A549 (cell line): ENCODE measurements at regions not wholly inside any gene's neighbourhood (a gene's known extent, or its start where the extent isn't known, plus 50 kb on each side); places are given as distances from the start of the nearest gene placed in this dataset.

ENCODE experiments used
- ATAC-seq, 2 experiments: fragments of 200-7000 bp in 1 of 2; fragments of >200 bp in 1 of 2; cut with Nextera tagmentation in 1 of 2; cut with Tn5 transposase in 1 of 2; 3 replicates each; pipeline versions ENCODE4 v1.8.0 to v1.9.1; 2018 to 2020; ENCODE audit warnings: mild to moderate bottlenecking in 1 of 2, moderate library complexity in 1 of 2
- CTCF ChIA-PET: fragments of 300-600 bp; sonication (Branson Sonifier 250); formaldehyde crosslinking; extraction: SDS; loops from one replicate; lab custom pipeline; 2021; ENCODE audit warnings: antibody characterized with exemption, inconsistent platforms; lab: Yijun Ruan, JAX
- POLR2A ChIA-PET: fragments of 350-600 bp; formaldehyde crosslinking; extraction: SDS; loops from one replicate; lab custom pipeline; 2021; ENCODE audit warnings: antibody characterized with exemption, inconsistent platforms; lab: Yijun Ruan, JAX
- DNase-seq, 2 experiments: peaks; one replicate each; pipeline versions ENCODE4 v3.0.0 to v3.0.0-alpha.2; 2011 to 2016; ENCODE audit warnings: low read depth in 1 of 2, low spot score in 1 of 2
- FAIRE-seq: peaks from 2 replicates; lab custom pipeline; 2011; peaks lifted over from hg19 to GRCh38; lab: Jason Lieb, UNC
- H3K27ac ChIP-seq, 2 experiments: fragments of >200 bp; sonication (Bioruptor Twin); formaldehyde crosslinking; 3 replicates each; pipeline ENCODE4 v1.5.1; 2016 to 2017
- H3K4me1 ChIP-seq: fragments of >200 bp; sonication (Bioruptor Twin); formaldehyde crosslinking; 3 replicates; pipeline ENCODE4 v1.6.1; 2016
- H3K4me2 ChIP-seq: fragments of >200 bp; sonication (Bioruptor Twin); formaldehyde crosslinking; 3 replicates; pipeline ENCODE4 v1.6.1; 2016
- H3K4me3 ChIP-seq: fragments of >200 bp; sonication (Bioruptor Twin); formaldehyde crosslinking; 3 replicates; pipeline ENCODE4 v1.5.1; 2016
- H3K9me3 ChIP-seq: fragments of >200 bp; sonication (Bioruptor Twin); formaldehyde crosslinking; 3 replicates; pipeline ENCODE4 v1.6.1; 2016
- CBX2 ChIP-seq: fragments of 200-600 bp; sonication (generic); IDR thresholded peaks from 2 replicates; pipeline ENCODE4 v1.6.1; 2016; ENCODE audit warnings: low read depth, mild to moderate bottlenecking, borderline replicate concordance
- CBX8 ChIP-seq: fragments of 200-600 bp; sonication (generic); IDR thresholded peaks from 2 replicates; pipeline ENCODE4 v1.6.1; 2016
- CHD2 ChIP-seq: fragments of 150-350 bp; IDR thresholded peaks from 2 replicates; pipeline ENCODE4 v1.6.1; 2014; ENCODE audit warnings: low read length; ENCODE audit not compliant: partially characterized antibody
- CHD4 ChIP-seq: fragments of 200-600 bp; sonication (generic); IDR thresholded peaks from 2 replicates; pipeline ENCODE4 v1.6.1; 2016; ENCODE audit warnings: antibody characterized with exemption, mild to moderate bottlenecking, borderline replicate concordance
- EHF ChIP-seq: fragments of 250-450 bp; sonication (Bioruptor Pico); IDR thresholded peaks from 2 replicates; pipeline ENCODE4 v1.5.0; 2020; ENCODE audit warnings: mild to moderate bottlenecking
- EHMT2 ChIP-seq: fragments of 200-600 bp; sonication (generic); IDR thresholded peaks from 2 replicates; pipeline ENCODE4 v1.6.1; 2016; ENCODE audit warnings: antibody characterized with exemption, low read depth, mild to moderate bottlenecking, moderate library complexity
- HDAC2 ChIP-seq: fragments of 200-600 bp; sonication (generic); IDR thresholded peaks from 2 replicates; pipeline ENCODE4 v1.6.1; 2016
- HMGXB4 ChIP-seq: fragments of 250-450 bp; sonication (Bioruptor Pico); IDR thresholded peaks from 2 replicates; pipeline ENCODE4 v1.5.0; 2021; ENCODE audit warnings: mild to moderate bottlenecking, moderate library complexity, borderline replicate concordance
- MAFK ChIP-seq: fragments of 450-650 bp; IDR thresholded peaks from 2 replicates; pipeline ENCODE4 v1.6.1; 2014; ENCODE audit not compliant: partially characterized antibody
- MAX ChIP-seq: IDR thresholded peaks from 2 replicates; pipeline ENCODE4 v1.6.1; 2012
- NFE2L2 ChIP-seq: fragments of 150-350 bp; conservative IDR thresholded peaks from 2 replicates; pipeline ENCODE4 v1.6.1; 2014; ENCODE audit warnings: low read length
- NPAS2 ChIP-seq: fragments of 250-450 bp; sonication (Bioruptor Pico); IDR thresholded peaks from 2 replicates; pipeline ENCODE4 v1.8.0; 2022; ENCODE audit warnings: mild to moderate bottlenecking, moderate library complexity, borderline replicate concordance
- PHF8 ChIP-seq: fragments of 200-600 bp; sonication (generic); IDR thresholded peaks from 2 replicates; pipeline ENCODE4 v1.6.1; 2016; ENCODE audit warnings: low read depth, mild to moderate bottlenecking, antibody characterized with exemption, moderate library complexity, borderline replicate concordance
- POLR2A ChIP-seq: IDR thresholded peaks from 2 replicates; pipeline ENCODE4 v1.6.1; 2012; ENCODE audit warnings: mild to moderate bottlenecking, low read length
- RARB ChIP-seq: fragments of 250-450 bp; sonication (Bioruptor Pico); IDR thresholded peaks from 2 replicates; pipeline ENCODE4 v1.8.0; 2021; ENCODE audit warnings: mild to moderate bottlenecking, moderate library complexity
- TFCP2L1 ChIP-seq: fragments of 250-450 bp; sonication (Bioruptor Pico); IDR thresholded peaks from 2 replicates; pipeline ENCODE4 v1.5.0; 2021; ENCODE audit warnings: mild to moderate bottlenecking
- TP53 ChIP-seq: fragments of 250-450 bp; sonication (Bioruptor Pico); IDR thresholded peaks from 2 replicates; pipeline ENCODE4 v1.5.0; 2021; ENCODE audit warnings: mild to moderate bottlenecking, moderate library complexity
- ZC3H11A ChIP-seq: fragments of 450-650 bp; IDR thresholded peaks from 2 replicates; pipeline ENCODE4 v1.6.1; 2014; ENCODE audit warnings: antibody characterized with exemption, mild to moderate bottlenecking
- WGBS: methylation state at CpG from one replicate; pipeline ENCODE4 v1.1.6; 2017; ENCODE audit errors: missing lambda C conversion rate; 5-methylcytosine and 5-hydroxymethylcytosine counted together
- TF ChIP-seq, protein P1 (sequence below): IDR thresholded peaks from 2 replicates; pipeline ENCODE4 v1.6.1; 2012

- ChIA-PET CTCF (no interaction called here), POLR2A (no interaction called here)
- H3K27ac ChIP-seq, result no peak overlapping the region
- H3K9me3 ChIP-seq, result no peaks in the 10 kb centered on the region
- no peak overlapping the region for H3K4me2 ChIP-seq
- DNase-seq (no peak), FAIRE-seq (no peak), ATAC-seq (no peak)
- 19% methylated on average over 1 of the region's 1 CpG for WGBS
- no peaks in the 10 kb centered on the region for H3K4me1 ChIP-seq
- TF ChIP-seq EHMT2 (no peak), CHD4 (no peak), MAFK (peak; percentile 26), EHF (CRISPR knock-in tag) (no peak)
- no peak overlapping the region for H3K4me3 ChIP-seq
These were observed 106.7 kb upstream of the ROBO2 start for GRCh38 chr3:76933245-76933644.

DNA sequence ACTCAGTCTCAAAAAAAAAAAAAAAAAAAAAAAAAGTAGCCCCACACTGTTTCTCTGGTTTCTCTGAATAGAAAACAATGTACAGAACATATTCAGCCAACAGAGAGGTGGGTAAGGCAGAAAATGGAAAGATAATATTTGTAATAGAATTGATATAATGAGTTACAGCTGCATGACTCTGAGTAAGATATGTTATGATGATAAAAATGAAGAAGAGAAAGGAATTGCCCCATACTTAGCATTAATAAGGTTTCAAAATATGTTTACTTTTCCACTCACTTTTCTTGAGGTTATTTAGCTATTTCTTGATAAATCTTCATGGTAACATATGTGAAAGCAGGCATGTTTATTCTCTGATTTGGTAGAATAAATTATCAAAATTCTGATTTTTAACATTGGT is 100.9 kb upstream of the ROBO2 start:
- FAIRE-seq (no peak), DNase-seq (no peak), ATAC-seq (no peak)
- ChIA-PET CTCF (interaction anchor here (0.7 kb wide), 1 partner anchor 622 kb away, joined by 3 read pairs; no protein-coding TSS in a partner anchor), POLR2A (no interaction called here)
- no peaks in the 10 kb centered on the region for H3K4me1 ChIP-seq
- H3K4me3 ChIP-seq, result no peak overlapping the region
- H3K4me2 ChIP-seq, result no peak overlapping the region
- no peak overlapping the region for H3K27ac ChIP-seq
- no peaks in the 10 kb centered on the region for H3K9me3 ChIP-seq
- TF ChIP-seq TP53 (CRISPR knock-in tag), result no peak
- TF ChIP-seq POLR2A, result no peak
- no peak for TF ChIP-seq NFE2L2
- TF ChIP-seq CHD2, result no peak

- H3K27ac ChIP-seq, result no peak overlapping the region
- ChIA-PET POLR2A (no interaction called here), CTCF (no interaction called here)
- WGBS, result 54% methylated on average over 15 of the region's 15 CpGs
- no peak overlapping the region for H3K4me2 ChIP-seq
- H3K4me1 ChIP-seq, result no peaks in the 10 kb centered on the region
- DNase-seq, result no peak
- FAIRE-seq, result no peak
- H3K4me3 ChIP-seq, result no peak overlapping the region
- TF ChIP-seq NPAS2 (no peak), CBX2 (no peak), RARB (CRISPR knock-in tag) (no peak), PHF8 (no peak)
- H3K9me3 ChIP-seq, result no peaks in the 10 kb centered on the region
- ATAC-seq, result no peak
These were observed 99.6 kb upstream of the ROBO2 start for GRCh38 chr3:76940181-76940770.

GRCh38 chr3:76941376-76941775 is 98.5 kb upstream of the ROBO2 start:
- TF ChIP-seq HMGXB4 (CRISPR knock-in tag), result no peak
- TF ChIP-seq CBX8, result no peak
- TF ChIP-seq HDAC2, result no peak
- no peak for TF ChIP-seq TFCP2L1 (CRISPR knock-in tag)
- TF ChIP-seq, protein P1, sequence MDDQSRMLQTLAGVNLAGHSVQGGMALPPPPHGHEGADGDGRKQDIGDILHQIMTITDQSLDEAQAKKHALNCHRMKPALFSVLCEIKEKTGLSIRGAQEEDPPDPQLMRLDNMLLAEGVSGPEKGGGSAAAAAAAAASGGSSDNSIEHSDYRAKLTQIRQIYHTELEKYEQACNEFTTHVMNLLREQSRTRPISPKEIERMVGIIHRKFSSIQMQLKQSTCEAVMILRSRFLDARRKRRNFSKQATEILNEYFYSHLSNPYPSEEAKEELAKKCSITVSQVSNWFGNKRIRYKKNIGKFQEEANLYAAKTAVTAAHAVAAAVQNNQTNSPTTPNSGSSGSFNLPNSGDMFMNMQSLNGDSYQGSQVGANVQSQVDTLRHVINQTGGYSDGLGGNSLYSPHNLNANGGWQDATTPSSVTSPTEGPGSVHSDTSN, result no peak
- TF ChIP-seq RARB (CRISPR knock-in tag), result no peak
- no peak for TF ChIP-seq MAX
- TF ChIP-seq ZC3H11A, result no peak
- POLR2A ChIA-PET, result no interaction called here
- H3K27ac ChIP-seq, result no peak overlapping the region
- ATAC-seq (no peak), FAIRE-seq (no peak), DNase-seq (no peak)
- WGBS, result 36% methylated on average over 4 of the region's 4 CpGs
- no peak overlapping the region for H3K4me3 ChIP-seq
- CTCF ChIA-PET, result no interaction called here
- H3K4me1 ChIP-seq, result no peaks in the 10 kb centered on the region
- H3K4me2 ChIP-seq, result no peak overlapping the region
- H3K9me3 ChIP-seq, result no peaks in the 10 kb centered on the region
